ENCODE measurements at regions not wholly inside any gene's neighbourhood (a gene's known extent, or its start where the extent isn't known, plus 50 kb on each side); places are given as distances from the start of the nearest gene placed in this dataset.
A peak's percentile ranks its signal among the peaks of the same experiment; 100 is the strongest.
"Not testable (repeated sequence)": the region's sequence is repeated elsewhere in the genome, so short reads cannot be mapped to it uniquely, and the experiment has no call there.

DNA sequence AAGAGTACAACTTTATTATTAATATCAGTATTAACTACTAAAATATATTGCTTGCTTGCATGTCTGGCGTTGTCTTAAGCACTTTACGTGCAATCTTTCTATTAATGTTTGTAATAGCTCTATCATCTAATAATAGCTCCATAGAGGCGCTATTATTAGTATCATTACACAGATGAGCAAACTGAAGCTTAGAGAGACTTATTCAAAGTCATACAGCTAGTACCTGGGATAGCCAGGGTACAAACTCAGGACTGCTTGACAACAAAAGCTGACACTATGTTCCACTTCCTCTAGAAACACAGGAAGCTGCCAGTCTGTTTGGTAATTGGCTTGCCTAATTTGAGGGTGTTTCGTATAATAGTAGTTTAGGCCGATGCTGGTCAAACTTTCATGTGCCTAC lies 523.2 kb downstream of the RMST start:
- TF ChIP-seq, protein P1, sequence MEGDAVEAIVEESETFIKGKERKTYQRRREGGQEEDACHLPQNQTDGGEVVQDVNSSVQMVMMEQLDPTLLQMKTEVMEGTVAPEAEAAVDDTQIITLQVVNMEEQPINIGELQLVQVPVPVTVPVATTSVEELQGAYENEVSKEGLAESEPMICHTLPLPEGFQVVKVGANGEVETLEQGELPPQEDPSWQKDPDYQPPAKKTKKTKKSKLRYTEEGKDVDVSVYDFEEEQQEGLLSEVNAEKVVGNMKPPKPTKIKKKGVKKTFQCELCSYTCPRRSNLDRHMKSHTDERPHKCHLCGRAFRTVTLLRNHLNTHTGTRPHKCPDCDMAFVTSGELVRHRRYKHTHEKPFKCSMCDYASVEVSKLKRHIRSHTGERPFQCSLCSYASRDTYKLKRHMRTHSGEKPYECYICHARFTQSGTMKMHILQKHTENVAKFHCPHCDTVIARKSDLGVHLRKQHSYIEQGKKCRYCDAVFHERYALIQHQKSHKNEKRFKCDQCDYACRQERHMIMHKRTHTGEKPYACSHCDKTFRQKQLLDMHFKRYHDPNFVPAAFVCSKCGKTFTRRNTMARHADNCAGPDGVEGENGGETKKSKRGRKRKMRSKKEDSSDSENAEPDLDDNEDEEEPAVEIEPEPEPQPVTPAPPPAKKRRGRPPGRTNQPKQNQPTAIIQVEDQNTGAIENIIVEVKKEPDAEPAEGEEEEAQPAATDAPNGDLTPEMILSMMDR (IDR thresholded peaks at IDR 0.05; ENCODE audit: control insufficient read depth, insufficient read depth, low read depth, low read length, missing control alignments) = no peak
- no peak for DNase-seq (ENCODE audit: low read depth)

DNA sequence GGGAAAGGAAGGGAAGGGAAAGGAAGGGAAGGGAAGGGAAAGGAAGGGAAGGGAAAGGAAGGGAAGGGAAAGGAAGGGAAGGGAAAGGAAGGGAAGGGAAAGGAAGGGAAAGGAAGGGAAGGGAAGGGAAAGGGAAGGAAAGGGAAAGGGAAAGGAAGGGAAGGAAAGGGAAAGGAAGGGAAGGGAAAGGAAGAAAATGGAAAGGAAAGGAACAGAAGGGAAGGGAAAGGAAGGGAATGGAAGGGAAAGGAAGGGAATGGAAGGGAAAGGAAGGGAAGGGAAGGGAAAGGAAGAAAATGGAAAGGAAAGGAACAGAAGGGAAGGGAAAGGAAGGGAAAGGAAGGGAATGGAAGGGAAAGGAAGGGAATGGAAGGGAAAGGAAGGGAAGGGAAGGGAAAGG lies 526.0 kb downstream of the RMST start:
- not testable (repeated sequence) for DNase-seq (ENCODE audit: low read depth); H3K4me3 ChIP-seq (ENCODE audit: control insufficient read depth, low read depth, low read length)

More for the DNA sequence above, 523.2 kb downstream of the RMST start:
- H3K4me3 ChIP-seq (ENCODE audit: control insufficient read depth, low read depth, low read length) = no peak overlapping the region

DNA sequence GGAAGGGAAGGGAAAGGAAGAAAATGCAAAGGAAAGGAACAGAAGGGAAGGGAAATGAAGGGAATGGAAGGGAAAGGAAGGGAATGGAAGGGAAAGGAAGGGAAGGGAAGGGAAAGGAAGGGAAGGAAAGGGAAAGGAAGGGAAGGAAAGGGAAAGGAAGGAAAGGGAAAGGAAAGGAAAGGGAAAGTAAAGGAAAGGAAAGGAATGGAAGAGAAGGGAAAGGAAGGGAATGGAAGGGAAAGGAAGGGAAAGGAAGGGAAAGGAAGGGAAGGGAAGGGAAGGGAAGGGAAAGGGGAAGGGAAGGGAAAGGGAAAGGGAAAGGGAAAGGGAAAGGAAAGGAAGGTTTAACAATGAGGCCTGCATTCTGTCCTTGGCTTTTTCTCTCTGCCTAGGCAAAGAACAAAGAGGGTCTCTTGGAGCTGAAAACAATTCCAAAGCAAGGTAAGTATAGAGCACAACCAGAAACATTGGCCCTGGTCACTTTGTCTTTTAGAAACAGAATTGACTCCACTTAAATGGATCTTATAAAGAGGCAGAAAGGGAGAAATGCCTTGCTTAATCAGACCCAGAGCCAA lies 525.9 kb upstream of the TMPO start:
- no peak overlapping the region for H3K4me3 ChIP-seq (ENCODE audit: control insufficient read depth, low read depth, low read length)
- no peak for DNase-seq (ENCODE audit: low read depth)
- TF ChIP-seq, protein P1 (IDR thresholded peaks at IDR 0.05; ENCODE audit: control insufficient read depth, insufficient read depth, low read depth, low read length, missing control alignments) = no peak

DNA sequence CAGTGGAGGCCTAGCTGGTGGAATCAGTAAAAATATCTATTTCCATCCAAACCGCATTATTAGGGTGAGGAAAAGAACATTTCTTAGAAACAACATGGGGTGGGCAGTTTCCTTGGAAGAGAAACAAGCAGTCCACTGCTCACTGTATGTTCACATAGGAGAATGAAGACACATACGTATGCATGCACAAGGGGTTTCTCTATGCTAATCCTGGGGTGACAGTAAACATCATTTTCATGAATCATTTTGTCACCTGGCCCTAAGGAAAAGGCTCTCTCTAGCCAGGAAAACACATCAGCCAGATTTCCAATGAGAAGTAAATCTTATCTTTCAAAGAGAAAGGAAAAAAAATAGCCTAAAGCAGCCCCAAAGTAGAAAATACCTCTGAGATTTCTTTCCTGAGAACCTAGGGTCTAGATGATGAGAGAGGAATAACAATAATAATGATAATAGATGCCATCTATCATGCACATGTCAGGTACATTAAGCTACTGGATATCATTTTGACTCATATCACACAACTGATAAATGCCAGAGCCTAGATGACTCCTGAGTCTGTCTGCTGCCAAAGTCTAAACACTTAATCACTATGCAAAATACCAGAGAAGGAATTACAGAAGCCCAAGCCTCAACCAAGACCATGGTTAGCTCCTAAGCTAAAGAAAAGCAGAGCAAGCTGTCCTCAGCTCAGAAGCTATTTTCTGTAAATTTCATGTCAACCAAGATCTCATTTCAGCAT lies 520.5 kb upstream of the TMPO start:
- TF ChIP-seq, protein P1 (IDR thresholded peaks at IDR 0.05; ENCODE audit: control insufficient read depth, insufficient read depth, low read depth, low read length, missing control alignments) = no peak
- DNase-seq (ENCODE audit: low read depth) = no peak
- H3K4me3 ChIP-seq (ENCODE audit: control insufficient read depth, low read depth, low read length) = no peak overlapping the region

DNA sequence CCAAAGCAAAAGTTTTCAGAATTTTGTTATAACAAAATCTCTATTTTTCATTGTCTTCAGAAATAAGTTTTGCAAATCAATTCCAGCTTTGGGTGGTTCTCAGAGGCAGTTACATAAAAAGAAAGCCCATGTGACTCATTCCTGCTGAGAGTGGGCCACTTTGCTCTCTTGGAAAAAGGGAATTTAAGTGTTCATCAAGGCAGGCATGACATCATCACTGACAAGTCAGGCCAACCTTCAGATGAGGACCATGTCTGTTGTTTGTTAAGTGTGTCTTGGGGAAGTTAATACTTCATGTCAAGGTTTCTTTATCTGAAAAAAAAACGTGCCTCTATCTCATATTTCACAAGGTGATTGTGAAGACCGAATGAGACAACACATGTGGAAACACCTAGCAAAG lies 519.8 kb upstream of the TMPO start:
- TF ChIP-seq, protein P1 (IDR thresholded peaks at IDR 0.05; ENCODE audit: control insufficient read depth, insufficient read depth, low read depth, low read length, missing control alignments) = no peak
- no peak overlapping the region for H3K4me3 ChIP-seq (ENCODE audit: control insufficient read depth, low read depth, low read length)
- DNase-seq (ENCODE audit: low read depth) = no peak

DNA sequence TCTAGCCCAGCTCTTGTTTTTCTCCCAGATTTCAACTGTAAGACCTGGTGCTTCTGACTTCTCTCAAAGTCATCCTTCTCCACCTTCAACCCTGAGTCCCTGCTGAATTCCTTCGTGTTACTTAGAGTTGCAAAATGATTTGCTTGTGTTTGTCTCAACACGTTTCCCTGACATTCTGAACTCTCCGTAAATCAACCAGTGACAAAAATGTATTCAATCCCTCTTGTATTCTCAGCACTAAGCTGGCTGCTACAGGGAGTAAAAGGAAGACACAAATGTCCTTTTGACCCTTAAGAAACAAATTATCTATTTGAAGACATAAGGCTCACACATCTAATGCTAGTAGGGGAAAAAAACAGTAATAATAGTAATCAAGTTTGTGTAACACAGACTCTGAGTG lies 514.0 kb upstream of the TMPO start:
- no peak overlapping the region for H3K4me3 ChIP-seq (ENCODE audit: control insufficient read depth, low read depth, low read length)
- DNase-seq (ENCODE audit: low read depth) = no peak
- TF ChIP-seq, protein P1 (IDR thresholded peaks at IDR 0.05; ENCODE audit: control insufficient read depth, insufficient read depth, low read depth, low read length, missing control alignments) = no peak

DNA sequence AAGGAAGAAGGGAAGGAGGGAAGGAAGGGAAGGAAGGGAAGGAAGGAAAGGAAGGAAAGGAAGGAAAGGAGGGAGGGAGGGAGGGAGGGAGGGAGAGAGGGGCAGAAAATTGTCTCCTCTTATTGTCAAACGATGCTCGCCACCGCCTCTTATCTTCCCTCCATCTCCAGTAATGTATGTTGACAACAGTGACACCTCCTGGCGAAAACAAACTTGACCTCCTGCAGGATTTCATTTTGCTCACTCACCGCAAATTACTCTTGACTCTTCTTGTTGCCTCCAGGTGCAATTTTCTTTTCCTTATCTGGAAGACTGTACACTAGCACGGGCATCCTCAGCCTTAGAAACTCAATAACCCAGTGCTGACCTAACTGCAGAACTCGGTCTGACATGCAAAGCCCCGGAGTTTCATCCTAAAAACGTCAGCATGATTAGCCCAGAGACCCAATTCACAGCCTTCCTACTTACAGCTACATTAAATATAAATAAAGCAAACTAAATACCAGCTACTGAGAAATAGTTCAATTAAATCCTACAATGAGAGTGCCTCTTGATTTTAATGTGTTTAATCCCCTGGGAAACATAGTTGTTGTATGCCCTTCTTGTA lies 512.4 kb upstream of the TMPO start:
- no peak for DNase-seq (ENCODE audit: low read depth)
- TF ChIP-seq, protein P1 (IDR thresholded peaks at IDR 0.05; ENCODE audit: control insufficient read depth, insufficient read depth, low read depth, low read length, missing control alignments) = peak; percentile 11
- no peak overlapping the region for H3K4me3 ChIP-seq (ENCODE audit: control insufficient read depth, low read depth, low read length)
